H9 (cell line): ENCODE measurements at regions not wholly inside any gene's neighbourhood (a gene's known extent, or its start where the extent isn't known, plus 50 kb on each side); places are given as distances from the start of the nearest gene placed in this dataset.

Experiments
- DNase-seq: peaks from one replicate; pipeline ENCODE4 v3.0.0-alpha.2; 2017
- H2AFZ ChIP-seq: one replicate; pipeline ENCODE4 v1.6.1; 2013; ENCODE audit warnings: mild to moderate bottlenecking, low read length, control low read depth, moderate library complexity
- H2AK5ac ChIP-seq: 2 replicates; pipeline ENCODE4 v1.6.1; 2013; ENCODE audit warnings: low read length, control low read depth, mixed read lengths; ENCODE audit not compliant: insufficient read length
- H2BK120ac ChIP-seq: one replicate; pipeline ENCODE4 v1.6.1; 2013; ENCODE audit warnings: low read depth, mild to moderate bottlenecking, low read length, control low read depth, inconsistent platforms; ENCODE audit not compliant: poor library complexity, severe bottlenecking
- H2BK12ac ChIP-seq: 2 replicates; pipeline ENCODE4 v1.6.1; 2013; ENCODE audit warnings: low read length, control low read depth, mixed read lengths, low read depth; ENCODE audit not compliant: insufficient read length
- H2BK15ac ChIP-seq: 2 replicates; pipeline ENCODE4 v1.6.1; 2013; ENCODE audit warnings: low read depth, low read length, control low read depth
- H2BK20ac ChIP-seq: one replicate; pipeline ENCODE4 v1.6.1; 2013; ENCODE audit warnings: low read depth, mild to moderate bottlenecking, low read length, control low read depth, inconsistent platforms; ENCODE audit not compliant: poor library complexity, severe bottlenecking
- H2BK5ac ChIP-seq: 2 replicates; pipeline ENCODE4 v1.6.1; 2013; ENCODE audit warnings: low read length, control low read depth, mixed read lengths; ENCODE audit not compliant: insufficient read length
- H3K14ac ChIP-seq: 2 replicates; pipeline ENCODE4 v1.6.1; 2013; ENCODE audit warnings: low read length, control low read depth; ENCODE audit not compliant: insufficient read depth
- H3K18ac ChIP-seq: 2 replicates; pipeline ENCODE4 v1.6.1; 2013; ENCODE audit warnings: low read depth, mild to moderate bottlenecking, mixed read lengths, low read length, control low read depth; ENCODE audit not compliant: insufficient read length
- H3K23ac ChIP-seq: 2 replicates; pipeline ENCODE4 v1.6.1; 2013; ENCODE audit warnings: low read length, control low read depth, mixed read lengths, low read depth; ENCODE audit not compliant: insufficient read length
- H3K23me2 ChIP-seq: 2 replicates; pipeline ENCODE4 v1.6.1; 2013; ENCODE audit warnings: low read depth, mild to moderate bottlenecking, mixed read lengths, low read length, control low read depth; ENCODE audit not compliant: insufficient read length, poor library complexity, severe bottlenecking
- H3K27ac ChIP-seq: 2 replicates; pipeline ENCODE4 v1.5.1; 2013; ENCODE audit warnings: low read length, control low read depth, mixed read lengths, low read depth; ENCODE audit not compliant: insufficient read length
- H3K27me3 ChIP-seq: 2 replicates; pipeline ENCODE4 v1.6.1; 2013; ENCODE audit warnings: low read length, control low read depth, inconsistent platforms; ENCODE audit not compliant: insufficient read depth
- H3K4ac ChIP-seq: 2 replicates; pipeline ENCODE4 v1.6.1; 2013; ENCODE audit warnings: low read depth, mild to moderate bottlenecking, control low read depth, inconsistent platforms, low read length, moderate library complexity
- H3K4me1 ChIP-seq: 2 replicates; pipeline ENCODE4 v1.6.1; 2013; ENCODE audit warnings: low read length, control low read depth, inconsistent platforms; ENCODE audit not compliant: insufficient read depth
- H3K4me2 ChIP-seq: 2 replicates; pipeline ENCODE4 v1.6.1; 2013; ENCODE audit warnings: low read length, control low read depth, mixed read lengths; ENCODE audit not compliant: insufficient read length, insufficient read depth
- H3K56ac ChIP-seq: 2 replicates; pipeline ENCODE4 v1.6.1; 2013; ENCODE audit warnings: low read depth, mild to moderate bottlenecking, mixed read lengths, low read length, control low read depth; ENCODE audit not compliant: insufficient read length
- H3K79me1 ChIP-seq: 2 replicates; pipeline ENCODE4 v1.6.1; 2013; ENCODE audit warnings: low read depth, mild to moderate bottlenecking, moderate library complexity, low read length, control low read depth, inconsistent platforms; ENCODE audit not compliant: insufficient read depth, poor library complexity, severe bottlenecking
- H3K79me2 ChIP-seq: 2 replicates; pipeline ENCODE4 v1.6.1; 2013; ENCODE audit warnings: low read length, control low read depth, inconsistent platforms; ENCODE audit not compliant: insufficient read depth
- H3K9ac ChIP-seq: 2 replicates; pipeline ENCODE4 v1.6.1; 2013; ENCODE audit warnings: low read length, control low read depth, mixed read lengths; ENCODE audit not compliant: insufficient read length; ENCODE audit errors: extremely low read depth
- H3K9me3 ChIP-seq: one replicate; pipeline ENCODE4 v1.6.1; 2013; ENCODE audit warnings: low read depth, low read length, inconsistent platforms; ENCODE audit not compliant: control insufficient read depth
- H3T11ph ChIP-seq: one replicate; pipeline ENCODE4 v1.6.1; 2013; ENCODE audit warnings: mild to moderate bottlenecking, low read length, control low read depth, inconsistent platforms
- H4K20me1 ChIP-seq: one replicate; pipeline ENCODE4 v1.6.1; 2013; ENCODE audit not compliant: control insufficient read depth, insufficient read length, insufficient read depth
- H4K5ac ChIP-seq: 2 replicates; pipeline ENCODE4 v1.6.1; 2013; ENCODE audit warnings: low read depth, mild to moderate bottlenecking, mixed read lengths, low read length, control low read depth; ENCODE audit not compliant: insufficient read length
- H4K8ac ChIP-seq: replicated peaks from 2 replicates; pipeline ENCODE4 v1.6.1; 2013; ENCODE audit warnings: low read length, control low read depth, mixed read lengths, low read depth; ENCODE audit not compliant: insufficient read length
- H4K91ac ChIP-seq: 2 replicates; pipeline ENCODE4 v1.6.1; 2013; ENCODE audit warnings: low read depth, mild to moderate bottlenecking, moderate library complexity, mixed read lengths, low read length, control low read depth; ENCODE audit not compliant: insufficient read length
- H3K27ac Mint-ChIP-seq, 3 experiments: 2 replicates in 2 of 3; 3 replicates in 1 of 3; pipeline ENCODE4 v1.8.0; 2020 to 2021; ENCODE audit warnings: mixed read lengths in 3 of 3, mild to moderate bottlenecking in 1 of 3, moderate library complexity in 1 of 3
- H3K27me3 Mint-ChIP-seq: 2 replicates; pipeline ENCODE4 v1.8.0; 2021; ENCODE audit warnings: low read depth, mild to moderate bottlenecking, moderate library complexity, mixed read lengths
- H3K36me3 Mint-ChIP-seq, 3 experiments: 2 replicates in 2 of 3; 3 replicates in 1 of 3; pipeline ENCODE4 v1.8.0; 2020 to 2021; ENCODE audit warnings: low read depth in 3 of 3, mixed read lengths in 3 of 3; ENCODE audit not compliant: insufficient read depth in 1 of 3
- H3K4me1 Mint-ChIP-seq, 2 experiments: 2 replicates each; pipeline ENCODE4 v1.8.0; 2020; ENCODE audit warnings: mixed read lengths in 2 of 2
- H3K4me3 Mint-ChIP-seq, 2 experiments: 2 replicates in 1 of 2; 3 replicates in 1 of 2; pipeline ENCODE4 v1.8.0; 2020 to 2021; ENCODE audit warnings: mild to moderate bottlenecking in 2 of 2, mixed read lengths in 2 of 2, moderate library complexity in 1 of 2
- H3K9me3 Mint-ChIP-seq, 2 experiments: 2 replicates in 1 of 2; 3 replicates in 1 of 2; pipeline ENCODE4 v1.8.0; 2020; ENCODE audit warnings: mild to moderate bottlenecking in 2 of 2, mixed read lengths in 2 of 2, moderate library complexity in 1 of 2
- CTCF ChIP-seq: fragments of 200-600 bp; sonication (generic); conservative IDR thresholded peaks from 3 replicates; pipeline ENCODE4 v1.8.0; 2021; ENCODE audit warnings: antibody characterized with exemption, mild to moderate bottlenecking
- WGBS: extraction: QIAGEN DNeasy Blood & Tissue Kit; methylation state at CpG from one replicate; pipeline ENCODE4 v1.1.7; 2013; ENCODE audit warnings: missing lambda C conversion rate, low lambda C conversion rate, mixed read lengths; ENCODE audit not compliant: insufficient read length; ENCODE audit errors: extremely low coverage; 5-methylcytosine and 5-hydroxymethylcytosine counted together

GRCh38 chr9:107177243-107177839, 105.7 kb upstream of the RAD23B start:
- H2BK12ac ChIP-seq = no peak overlapping the region
- Mint-ChIP-seq H3K27me3 (no peaks in the 10 kb centered on the region; the same call in 1 of the 2 replicates), H3K27ac (no peak overlapping the region; a peak in 1 of 7 replicates), H3K4me3 (no peak overlapping the region), H3K9me3 (no peaks in the 10 kb centered on the region), H3K4me1 (peaks cover 15 to 19% of the 10 kb centered on the region in 2 experiments), H3K36me3 (no peaks in the 10 kb centered on the region)
- H3K23me2 ChIP-seq = no peaks in the 10 kb centered on the region
- H3T11ph ChIP-seq = no peak overlapping the region
- TF ChIP-seq CTCF = no peak
- no peaks in the 10 kb centered on the region for H4K20me1 ChIP-seq
- no peak overlapping the region for H4K8ac ChIP-seq
- H2BK5ac ChIP-seq = no peak overlapping the region
- no peak overlapping the region for H3K4me2 ChIP-seq
- no peaks in the 10 kb centered on the region for H3K79me1 ChIP-seq
- H4K91ac ChIP-seq = no peak overlapping the region
- H3K4ac ChIP-seq = no peak overlapping the region
- H3K9me3 ChIP-seq = no peaks in the 10 kb centered on the region
- 0 out of 2 replicates have a peak, but pooled peaks cover 3% of the 10 kb centered on the region for H3K4me1 ChIP-seq
- H2BK120ac ChIP-seq = no peak overlapping the region
- WGBS = no CpG with 5 or more reads among the region's 7 CpGs
- no peak overlapping the region for H3K56ac ChIP-seq
- no peak overlapping the region for H3K9ac ChIP-seq
- no peak overlapping the region for H2AFZ ChIP-seq
- DNase-seq = no peak
- H3K18ac ChIP-seq = no peak overlapping the region
- H2BK20ac ChIP-seq = no peak overlapping the region
- H3K27ac ChIP-seq = no peak overlapping the region
- no peaks in the 10 kb centered on the region for H3K27me3 ChIP-seq
- H4K5ac ChIP-seq = no peak overlapping the region
- no peak overlapping the region for H3K23ac ChIP-seq
- no peak overlapping the region for H2BK15ac ChIP-seq
- no peak overlapping the region for H2AK5ac ChIP-seq
- no peaks in the 10 kb centered on the region for H3K79me2 ChIP-seq
- no peak overlapping the region for H3K14ac ChIP-seq
